ENCODE measurements at regions not wholly inside any gene's neighbourhood (a gene's known extent, or its start where the extent isn't known, plus 50 kb on each side); places are given as distances from the start of the nearest gene placed in this dataset.

DNA sequence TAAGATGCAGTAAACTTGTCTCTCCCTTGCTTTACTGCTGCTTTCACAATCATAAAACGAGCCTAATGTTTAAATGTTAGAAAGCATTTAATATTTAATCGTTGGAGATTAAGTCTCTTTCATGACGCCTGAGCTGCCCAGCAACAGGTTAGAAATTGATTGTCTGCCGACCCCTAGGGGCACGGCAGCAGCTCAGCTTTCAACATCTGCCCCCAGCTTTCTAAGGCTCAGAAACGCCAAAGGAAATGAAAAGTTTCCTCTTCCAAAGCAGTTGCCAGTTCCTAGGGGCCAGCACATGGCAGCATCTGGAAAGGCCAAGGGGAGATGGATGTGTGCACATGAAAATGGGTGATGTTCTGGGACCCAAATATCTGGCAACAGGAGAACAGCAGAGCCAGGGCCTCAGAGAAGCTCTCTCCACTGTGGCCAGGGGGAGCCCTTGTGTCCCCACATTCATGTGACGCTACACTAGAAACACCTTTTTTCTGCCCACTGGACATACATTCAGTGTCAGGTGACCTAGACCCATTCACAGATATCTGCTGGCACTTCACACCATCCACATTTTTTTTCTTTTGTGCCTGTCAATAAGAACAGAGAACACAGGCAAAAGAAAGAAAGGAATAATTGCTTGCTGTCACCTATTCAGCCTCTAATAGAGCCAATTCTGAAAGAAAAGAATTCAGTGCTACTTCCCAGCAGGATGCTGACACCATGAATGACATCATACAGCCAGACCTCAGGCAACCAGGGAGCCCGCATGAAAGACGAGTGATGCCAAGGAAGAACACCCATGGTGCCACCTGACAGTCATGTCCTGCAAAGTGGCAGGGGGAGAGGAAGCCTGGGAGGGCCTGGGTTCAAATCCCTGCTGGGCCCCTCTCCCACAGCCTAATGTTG lies 205.0 kb upstream of the TAS2R1 start:
- no peaks in the 10 kb centered on the region for H3K36me3 ChIP-seq (ENCODE audit: control insufficient read depth in 2 of 2, insufficient read depth in 2 of 2, low read length in 1 of 2)
- WGBS = 43% methylated on average over 9 of the region's 9 CpGs
- no peaks in the 10 kb centered on the region for H3K4me1 ChIP-seq (ENCODE audit: control insufficient read depth in 2 of 2, insufficient read depth in 2 of 2, low read length in 2 of 2)
- no peak overlapping the region for H3K27ac ChIP-seq (ENCODE audit: low read depth in 1 of 2, low read length in 1 of 2)
- no peaks in the 10 kb centered on the region for H3K27me3 ChIP-seq (ENCODE audit: control insufficient read depth in 2 of 2, insufficient read depth in 1 of 2, low read length in 1 of 2)
- no peak for DNase-seq (ENCODE audit: low read depth in 6 of 9, low spot score in 9 of 9)
- no peak overlapping the region for H3K4me3 ChIP-seq (ENCODE audit: low read length in 2 of 2)
- no peaks in the 10 kb centered on the region for H3K9me3 ChIP-seq (ENCODE audit: control insufficient read depth in 2 of 2, insufficient read depth in 1 of 2, low read length in 1 of 2)

DNA sequence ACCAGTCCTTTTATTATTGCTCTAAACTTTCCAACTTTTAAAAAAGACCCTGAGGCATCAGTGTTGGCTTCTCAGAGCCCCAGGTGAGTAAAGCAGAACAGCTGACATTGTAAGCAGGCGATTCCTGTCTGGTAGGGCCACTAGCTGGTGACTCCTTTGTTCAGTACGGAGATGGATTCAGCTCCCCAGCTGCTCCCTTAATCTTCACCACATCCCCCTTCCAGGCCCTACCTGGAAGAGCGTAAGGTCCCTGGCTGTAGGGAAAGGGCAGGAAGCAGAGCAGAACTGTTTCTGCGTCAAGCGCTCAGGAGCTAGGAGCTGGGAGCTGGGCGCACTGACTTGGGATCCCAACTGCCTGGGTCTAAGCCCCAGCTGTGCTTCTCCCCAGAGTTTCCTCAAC lies 203.7 kb upstream of the TAS2R1 start:
- Histone ChIP-seq H3K4me1 (ENCODE audit: control insufficient read depth in 2 of 2, insufficient read depth in 2 of 2, low read length in 2 of 2) (no peaks in the 10 kb centered on the region), H3K27ac (ENCODE audit: low read depth in 1 of 2, low read length in 1 of 2) (no peak overlapping the region), H3K27me3 (ENCODE audit: control insufficient read depth in 2 of 2, insufficient read depth in 1 of 2, low read length in 1 of 2) (no peaks in the 10 kb centered on the region), H3K9me3 (ENCODE audit: control insufficient read depth in 2 of 2, insufficient read depth in 1 of 2, low read length in 1 of 2) (no peaks in the 10 kb centered on the region), H3K36me3 (ENCODE audit: control insufficient read depth in 2 of 2, insufficient read depth in 2 of 2, low read length in 1 of 2) (no peaks in the 10 kb centered on the region), H3K4me3 (ENCODE audit: low read length in 2 of 2) (no peak overlapping the region)
- no peak for DNase-seq (ENCODE audit: low read depth in 6 of 9, low spot score in 9 of 9)
- WGBS = 55% methylated on average over 6 of the region's 6 CpGs

DNA sequence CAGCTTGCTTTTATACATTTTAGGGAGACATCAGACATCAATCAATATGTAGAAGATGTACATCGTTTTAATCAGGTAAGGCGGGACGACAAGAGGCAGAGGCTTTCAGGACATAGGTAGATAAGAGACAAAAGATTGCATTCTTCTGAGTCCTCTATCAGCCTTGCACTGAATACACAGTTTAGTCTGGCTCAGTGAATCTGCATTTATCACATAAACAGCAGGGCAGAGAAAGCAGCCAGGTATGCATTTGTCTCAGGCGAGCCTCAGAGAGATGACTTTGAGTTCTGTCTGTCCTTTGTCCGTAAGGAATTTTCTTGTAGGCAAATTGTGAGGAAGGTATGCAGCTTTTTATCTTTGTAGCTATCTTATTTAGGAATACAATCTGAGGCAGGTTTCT lies 202.8 kb upstream of the TAS2R1 start:
- whole genome bisulfite sequencing = 81% methylated on average over 5 of the region's 5 CpGs
- no peak overlapping the region for H3K4me3 ChIP-seq (ENCODE audit: low read length in 2 of 2)
- no peak for DNase-seq (ENCODE audit: low read depth in 6 of 9, low spot score in 9 of 9)
- no peak overlapping the region for H3K27ac ChIP-seq (ENCODE audit: low read depth in 1 of 2, low read length in 1 of 2)
- no peaks in the 10 kb centered on the region for H3K9me3 ChIP-seq (ENCODE audit: control insufficient read depth in 2 of 2, insufficient read depth in 1 of 2, low read length in 1 of 2)
- H3K4me1 ChIP-seq (ENCODE audit: control insufficient read depth in 2 of 2, insufficient read depth in 2 of 2, low read length in 2 of 2) = no peaks in the 10 kb centered on the region
- H3K27me3 ChIP-seq (ENCODE audit: control insufficient read depth in 2 of 2, insufficient read depth in 1 of 2, low read length in 1 of 2) = no peaks in the 10 kb centered on the region
- no peaks in the 10 kb centered on the region for H3K36me3 ChIP-seq (ENCODE audit: control insufficient read depth in 2 of 2, insufficient read depth in 2 of 2, low read length in 1 of 2)

DNA sequence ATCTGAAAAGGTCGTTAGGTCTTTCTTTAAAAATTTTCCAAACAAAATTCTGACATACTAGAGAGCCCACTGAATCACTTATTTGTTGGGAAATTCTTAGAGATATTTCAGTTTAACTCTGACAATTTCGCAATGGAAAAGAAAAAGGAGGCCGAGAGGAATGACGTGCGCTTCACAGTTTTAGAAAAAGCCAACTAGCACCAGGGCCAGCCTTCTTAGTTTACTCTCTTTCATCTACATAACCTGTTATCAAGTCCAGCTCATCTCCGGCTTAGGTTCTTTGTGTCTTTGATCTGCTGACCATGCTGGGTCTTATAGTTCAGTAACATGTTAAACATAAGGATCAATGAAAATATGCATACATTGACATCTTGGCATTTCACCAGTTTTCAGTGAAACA lies 201.7 kb upstream of the TAS2R1 start:
- H3K4me1 ChIP-seq (ENCODE audit: control insufficient read depth in 2 of 2, insufficient read depth in 2 of 2, low read length in 2 of 2) = no peaks in the 10 kb centered on the region
- no peaks in the 10 kb centered on the region for H3K36me3 ChIP-seq (ENCODE audit: control insufficient read depth in 2 of 2, insufficient read depth in 2 of 2, low read length in 1 of 2)

DNA sequence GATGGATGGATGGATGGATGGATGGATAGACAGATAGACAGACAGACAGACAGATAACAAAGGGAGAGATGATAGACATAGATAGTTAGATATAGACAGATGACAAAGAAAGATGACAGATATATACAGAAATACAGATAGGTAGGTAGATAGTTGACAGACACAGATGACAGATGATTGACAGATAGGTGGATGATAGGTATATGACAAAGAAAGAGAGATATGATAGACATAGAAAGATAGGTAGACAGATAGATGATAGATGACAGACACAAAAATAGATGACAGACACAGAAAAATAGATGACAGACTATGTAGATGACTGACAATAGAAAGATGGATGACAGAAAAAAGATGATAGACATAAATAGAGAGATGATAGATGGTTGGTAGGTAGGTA lies 200.0 kb upstream of the TAS2R1 start:
- no peak overlapping the region for H3K4me3 ChIP-seq (ENCODE audit: low read length in 2 of 2)
- no peak overlapping the region for H3K27ac ChIP-seq (ENCODE audit: low read depth in 1 of 2, low read length in 1 of 2)
- H3K36me3 ChIP-seq (ENCODE audit: control insufficient read depth in 2 of 2, insufficient read depth in 2 of 2, low read length in 1 of 2) = no peaks in the 10 kb centered on the region
- DNase-seq (ENCODE audit: low read depth in 6 of 9, low spot score in 9 of 9) = no peak
- no peaks in the 10 kb centered on the region for H3K9me3 ChIP-seq (ENCODE audit: control insufficient read depth in 2 of 2, insufficient read depth in 1 of 2, low read length in 1 of 2)
- no peaks in the 10 kb centered on the region for H3K27me3 ChIP-seq (ENCODE audit: control insufficient read depth in 2 of 2, insufficient read depth in 1 of 2, low read length in 1 of 2)
- H3K4me1 ChIP-seq (ENCODE audit: control insufficient read depth in 2 of 2, insufficient read depth in 2 of 2, low read length in 2 of 2) = no peaks in the 10 kb centered on the region

More for the DNA sequence above, 201.7 kb upstream of the TAS2R1 start:
- no peak for DNase-seq (ENCODE audit: low read depth in 6 of 9, low spot score in 9 of 9)
- Histone ChIP-seq H3K4me3 (ENCODE audit: low read length in 2 of 2) (no peak overlapping the region), H3K27me3 (ENCODE audit: control insufficient read depth in 2 of 2, insufficient read depth in 1 of 2, low read length in 1 of 2) (no peaks in the 10 kb centered on the region), H3K9me3 (ENCODE audit: control insufficient read depth in 2 of 2, insufficient read depth in 1 of 2, low read length in 1 of 2) (no peaks in the 10 kb centered on the region), H3K27ac (ENCODE audit: low read depth in 1 of 2, low read length in 1 of 2) (no peak overlapping the region)
- 93% methylated on average over 6 of the region's 6 CpGs for WGBS

DNA sequence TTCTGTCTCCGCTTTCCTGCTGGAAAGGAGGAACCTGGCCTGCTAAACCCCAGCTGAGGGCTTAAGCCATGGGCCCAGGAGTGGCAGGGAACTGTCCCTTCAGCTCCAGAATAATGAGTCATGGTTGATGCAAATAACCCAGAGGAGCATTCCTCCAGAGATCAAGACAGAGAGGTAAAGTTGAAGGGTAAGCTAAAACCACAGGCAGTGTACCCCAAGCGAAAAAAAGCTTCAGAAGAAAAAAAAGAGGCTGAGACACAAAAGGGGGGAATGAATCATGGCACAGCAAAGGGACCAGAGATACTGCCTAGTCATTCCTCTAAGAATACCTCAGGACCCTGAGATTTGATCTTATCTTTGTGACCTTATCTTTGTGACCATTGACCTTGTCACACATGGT lies 199.5 kb upstream of the TAS2R1 start:
- H3K4me1 ChIP-seq (ENCODE audit: control insufficient read depth in 2 of 2, insufficient read depth in 2 of 2, low read length in 2 of 2) = no peaks in the 10 kb centered on the region
- no peak overlapping the region for H3K4me3 ChIP-seq (ENCODE audit: low read length in 2 of 2)
- H3K27me3 ChIP-seq (ENCODE audit: control insufficient read depth in 2 of 2, insufficient read depth in 1 of 2, low read length in 1 of 2) = no peaks in the 10 kb centered on the region
- WGBS = 92% methylated on average over 2 of the region's 2 CpGs
- no peaks in the 10 kb centered on the region for H3K36me3 ChIP-seq (ENCODE audit: control insufficient read depth in 2 of 2, insufficient read depth in 2 of 2, low read length in 1 of 2)
- H3K27ac ChIP-seq (ENCODE audit: low read depth in 1 of 2, low read length in 1 of 2) = no peak overlapping the region
- DNase-seq (ENCODE audit: low read depth in 6 of 9, low spot score in 9 of 9) = no peak
- no peaks in the 10 kb centered on the region for H3K9me3 ChIP-seq (ENCODE audit: control insufficient read depth in 2 of 2, insufficient read depth in 1 of 2, low read length in 1 of 2)

DNA sequence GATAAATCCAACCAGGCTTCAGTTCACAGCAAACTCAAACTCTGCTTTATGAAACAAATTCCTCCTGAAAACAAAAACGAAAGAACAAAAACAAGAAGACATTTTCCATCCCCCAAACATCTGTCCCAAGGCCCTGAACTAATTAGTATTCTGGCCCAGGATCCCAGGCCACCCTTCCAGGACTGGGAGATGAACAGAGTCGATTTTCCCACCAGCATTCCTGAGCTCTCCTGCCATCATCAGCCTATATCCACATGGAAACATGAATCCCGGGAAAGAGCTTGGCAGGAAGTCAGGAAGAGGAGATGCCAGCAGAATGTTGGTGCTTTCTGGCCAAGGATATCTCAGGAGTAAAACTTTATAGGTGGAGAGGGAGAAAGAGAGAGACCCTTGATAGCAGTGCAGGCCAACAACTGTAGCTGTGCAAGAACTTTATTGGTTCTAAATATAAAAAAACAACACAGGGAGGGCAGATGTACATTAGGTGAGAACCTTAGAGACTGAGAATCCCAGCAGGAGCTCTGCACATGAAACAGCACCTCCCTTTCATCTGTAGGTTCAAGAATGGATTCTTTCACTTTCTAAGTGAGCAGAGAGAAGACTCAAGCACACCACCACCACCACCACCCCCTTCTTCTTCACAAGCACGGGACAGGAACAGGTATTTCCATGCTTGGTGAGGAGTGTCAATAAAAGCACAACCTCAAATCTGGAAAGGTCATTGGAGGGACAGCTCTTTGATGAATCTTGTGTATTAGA lies 190.7 kb upstream of the TAS2R1 start:
- DNase-seq (ENCODE audit: low read depth in 6 of 9, low spot score in 9 of 9) = no peak
- H3K4me3 ChIP-seq (ENCODE audit: low read length in 2 of 2) = no peak overlapping the region
- no peaks in the 10 kb centered on the region for H3K4me1 ChIP-seq (ENCODE audit: control insufficient read depth in 2 of 2, insufficient read depth in 2 of 2, low read length in 2 of 2)
- H3K27ac ChIP-seq (ENCODE audit: low read depth in 1 of 2, low read length in 1 of 2) = no peak overlapping the region
- no peaks in the 10 kb centered on the region for H3K36me3 ChIP-seq (ENCODE audit: control insufficient read depth in 2 of 2, insufficient read depth in 2 of 2, low read length in 1 of 2)
- WGBS = 51% methylated on average over 4 of the region's 4 CpGs
- H3K9me3 ChIP-seq (ENCODE audit: control insufficient read depth in 2 of 2, insufficient read depth in 1 of 2, low read length in 1 of 2) = no peaks in the 10 kb centered on the region
- H3K27me3 ChIP-seq (ENCODE audit: control insufficient read depth in 2 of 2, insufficient read depth in 1 of 2, low read length in 1 of 2) = no peaks in the 10 kb centered on the region

DNA sequence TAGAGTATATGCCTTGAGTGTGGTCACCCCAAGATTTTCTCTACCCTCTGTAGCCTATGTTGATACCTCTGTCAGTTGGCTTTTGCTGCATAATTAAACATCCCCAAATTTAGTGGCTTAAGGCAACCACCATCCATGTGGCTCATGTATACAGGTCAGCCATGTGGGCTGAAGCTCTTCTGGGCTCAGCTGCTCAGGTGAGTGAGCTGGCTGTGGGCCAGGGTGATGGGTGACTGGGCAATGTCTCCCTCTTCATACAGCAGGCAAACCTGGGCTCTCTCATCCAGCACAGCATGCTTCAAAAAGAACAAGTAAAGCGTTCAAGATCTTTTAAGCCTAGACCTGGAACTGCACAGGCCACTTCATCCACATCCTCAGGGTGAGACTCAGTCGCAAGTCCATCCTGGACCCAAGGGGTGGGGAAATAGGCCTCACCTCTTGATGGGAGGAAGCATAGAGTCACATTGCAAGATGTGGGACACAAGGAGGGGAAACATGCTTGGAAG lies 188.2 kb upstream of the TAS2R1 start:
- Histone ChIP-seq H3K4me3 (ENCODE audit: low read length in 2 of 2) (no peak overlapping the region), H3K27me3 (ENCODE audit: control insufficient read depth in 2 of 2, insufficient read depth in 1 of 2, low read length in 1 of 2) (no peaks in the 10 kb centered on the region), H3K9me3 (ENCODE audit: control insufficient read depth in 2 of 2, insufficient read depth in 1 of 2, low read length in 1 of 2) (no peaks in the 10 kb centered on the region), H3K4me1 (ENCODE audit: control insufficient read depth in 2 of 2, insufficient read depth in 2 of 2, low read length in 2 of 2) (no peaks in the 10 kb centered on the region), H3K27ac (ENCODE audit: low read depth in 1 of 2, low read length in 1 of 2) (no peak overlapping the region), H3K36me3 (ENCODE audit: control insufficient read depth in 2 of 2, insufficient read depth in 2 of 2, low read length in 1 of 2) (no peaks in the 10 kb centered on the region)
- DNase-seq (ENCODE audit: low read depth in 6 of 9, low spot score in 9 of 9) = no peak
- WGBS = 94% methylated on average over 2 of the region's 2 CpGs

DNA sequence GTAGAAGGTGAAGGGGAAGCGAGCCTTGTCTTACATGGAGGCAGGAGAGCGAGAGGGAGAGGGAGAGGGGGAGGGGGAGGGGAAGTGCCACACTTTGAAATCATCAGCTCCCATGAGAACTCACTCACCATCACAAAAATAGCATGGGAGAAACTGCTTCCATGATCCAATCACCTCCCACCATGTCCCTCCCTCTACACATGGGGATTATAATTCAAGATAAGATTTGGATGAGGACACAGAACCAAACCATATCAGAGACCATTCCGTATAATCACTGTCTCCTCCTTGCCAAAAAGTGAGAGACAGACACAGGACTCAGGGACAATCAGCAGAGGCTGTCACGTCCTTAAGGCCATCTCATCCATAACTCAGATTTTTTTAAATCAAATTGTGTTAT lies 187.7 kb upstream of the TAS2R1 start:
- no peaks in the 10 kb centered on the region for H3K4me1 ChIP-seq (ENCODE audit: control insufficient read depth in 2 of 2, insufficient read depth in 2 of 2, low read length in 2 of 2)
- DNase-seq (ENCODE audit: low read depth in 6 of 9, low spot score in 9 of 9) = no peak
- no peaks in the 10 kb centered on the region for H3K27me3 ChIP-seq (ENCODE audit: control insufficient read depth in 2 of 2, insufficient read depth in 1 of 2, low read length in 1 of 2)
- H3K27ac ChIP-seq (ENCODE audit: low read depth in 1 of 2, low read length in 1 of 2) = no peak overlapping the region
- no peak overlapping the region for H3K4me3 ChIP-seq (ENCODE audit: low read length in 2 of 2)
- H3K9me3 ChIP-seq (ENCODE audit: control insufficient read depth in 2 of 2, insufficient read depth in 1 of 2, low read length in 1 of 2) = no peaks in the 10 kb centered on the region
- no peaks in the 10 kb centered on the region for H3K36me3 ChIP-seq (ENCODE audit: control insufficient read depth in 2 of 2, insufficient read depth in 2 of 2, low read length in 1 of 2)
- WGBS = 81% methylated on average over 4 of the region's 4 CpGs

All from thymus (tissue), 11 donors.